GM21737 (cell line): ENCODE measurements at regions not wholly inside any gene's neighbourhood (a gene's known extent, or its start where the extent isn't known, plus 50 kb on each side); places are given as distances from the start of the nearest gene placed in this dataset.
"Not testable (repeated sequence)": the region's sequence is repeated elsewhere in the genome, so short reads cannot be mapped to it uniquely, and the experiment has no call there.

ENCODE experiments used
- ATAC-seq: cut with Tn5 transposase; IDR thresholded peaks from one replicate; pipeline ENCODE4 v1.9.1; 2021; ENCODE audit warnings: mild to moderate bottlenecking, moderate library complexity; ENCODE audit not compliant: unreplicated experiment

GRCh38 chr12:67525617-67525884, 123.0 kb upstream of the DYRK2 start:
- no peak for ATAC-seq

DNA sequence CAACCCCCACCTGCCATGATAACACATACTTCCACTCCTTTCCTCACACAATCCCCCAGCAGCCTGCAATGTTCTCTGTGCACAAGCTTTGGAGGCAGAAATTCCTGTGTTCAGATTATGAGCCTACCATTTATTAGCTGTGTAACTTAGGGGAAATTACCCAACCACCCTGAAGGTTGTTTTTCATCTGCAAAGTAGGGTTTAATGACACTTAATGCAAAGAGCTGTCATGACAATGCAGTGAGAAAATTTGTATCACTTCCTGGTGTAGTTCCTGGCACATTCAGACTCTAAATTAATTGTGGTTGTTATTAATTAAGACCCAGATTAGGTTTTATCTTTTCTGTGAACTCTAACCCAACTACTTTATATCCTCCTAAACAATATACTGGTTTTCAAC, 122.4 kb upstream of the DYRK2 start:
- no peak for ATAC-seq

DNA sequence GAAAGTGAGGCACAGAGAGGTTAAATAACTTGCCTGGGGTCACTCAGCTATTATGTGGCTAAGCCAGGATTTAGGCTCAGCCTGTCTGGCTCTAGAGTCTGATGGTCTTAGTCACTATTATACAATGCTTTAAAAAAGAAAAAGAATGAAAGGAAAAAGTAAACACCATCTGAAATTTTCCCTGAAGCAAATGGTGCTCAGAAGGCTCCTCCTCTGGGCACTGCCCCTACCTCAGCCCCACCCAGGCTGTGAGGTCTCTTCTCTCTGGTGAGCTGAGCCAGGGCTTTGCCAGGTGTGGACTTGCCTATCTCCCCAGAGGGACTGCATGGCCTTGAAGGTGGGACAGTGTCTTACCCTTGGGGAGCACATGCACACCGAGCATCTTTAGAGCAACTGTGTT, 117.5 kb upstream of the DYRK2 start:
- no peak for ATAC-seq

- no peak for ATAC-seq
These were observed 117.0 kb upstream of the DYRK2 start for GRCh38 chr12:67531501-67531900.

- no peak for ATAC-seq
These were observed 115.4 kb upstream of the DYRK2 start for GRCh38 chr12:67533159-67533558.

DNA sequence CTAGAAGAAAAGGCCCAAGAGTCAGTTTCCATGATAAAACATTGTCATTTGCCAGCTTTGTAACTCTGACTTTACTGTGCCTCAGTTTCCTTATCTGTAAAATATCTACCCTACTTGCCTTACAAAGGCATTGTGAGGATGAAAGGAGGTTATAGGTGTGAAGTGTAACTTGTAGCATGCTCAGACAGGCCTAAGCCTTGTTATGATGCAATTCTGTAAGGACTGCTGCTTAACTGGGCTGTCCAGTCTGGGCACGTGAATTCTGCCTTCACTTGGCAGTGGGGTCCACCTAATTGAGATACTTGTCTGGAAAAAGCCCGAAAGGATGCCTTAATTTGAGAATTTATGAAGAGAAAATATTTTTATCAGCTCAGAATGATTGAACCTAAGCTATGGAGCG, 114.5 kb upstream of the DYRK2 start:
- ATAC-seq = no peak

DNA sequence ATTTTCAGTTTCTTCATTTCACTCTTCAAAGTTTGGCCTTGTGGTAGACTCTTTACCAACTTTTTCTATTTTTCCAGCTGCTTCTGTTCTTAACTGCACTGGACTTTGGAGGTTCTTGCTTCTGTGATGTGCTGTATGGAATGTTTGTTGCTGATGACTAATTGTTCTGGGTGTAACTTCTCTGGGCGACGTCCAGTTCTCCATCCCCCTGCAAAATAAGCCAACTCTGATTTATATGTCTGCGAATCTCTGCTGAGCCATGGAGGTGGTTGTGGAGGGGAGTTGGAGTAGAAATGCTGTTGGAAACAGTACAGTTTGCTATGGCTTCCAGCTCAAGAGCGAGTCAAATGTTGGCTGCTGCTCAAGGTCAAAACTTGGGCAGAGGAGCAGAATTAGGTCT, 113.9 kb upstream of the DYRK2 start:
- no peak for ATAC-seq

- no peak for ATAC-seq
These were observed 113.4 kb upstream of the DYRK2 start for GRCh38 chr12:67535176-67535575.

DNA sequence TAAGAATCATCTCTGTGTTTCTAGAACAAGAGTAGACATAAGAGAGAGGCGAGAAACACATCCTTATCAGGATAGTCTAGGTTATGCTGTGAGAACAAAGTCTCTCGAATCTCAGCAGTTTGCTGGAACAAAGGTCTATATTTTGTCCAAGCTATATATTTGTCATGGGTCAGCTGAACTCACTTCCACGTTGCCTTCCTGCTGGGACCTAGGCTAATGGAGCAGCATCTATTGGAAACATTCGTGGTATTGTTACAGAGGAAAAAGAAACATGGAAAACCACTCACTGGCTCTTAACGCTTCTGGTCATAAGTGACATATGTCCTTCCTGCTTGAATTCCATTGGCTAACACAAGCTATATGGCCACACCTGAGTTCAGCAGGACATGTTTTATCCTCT, 112.6 kb upstream of the DYRK2 start:
- ATAC-seq = no peak

DNA sequence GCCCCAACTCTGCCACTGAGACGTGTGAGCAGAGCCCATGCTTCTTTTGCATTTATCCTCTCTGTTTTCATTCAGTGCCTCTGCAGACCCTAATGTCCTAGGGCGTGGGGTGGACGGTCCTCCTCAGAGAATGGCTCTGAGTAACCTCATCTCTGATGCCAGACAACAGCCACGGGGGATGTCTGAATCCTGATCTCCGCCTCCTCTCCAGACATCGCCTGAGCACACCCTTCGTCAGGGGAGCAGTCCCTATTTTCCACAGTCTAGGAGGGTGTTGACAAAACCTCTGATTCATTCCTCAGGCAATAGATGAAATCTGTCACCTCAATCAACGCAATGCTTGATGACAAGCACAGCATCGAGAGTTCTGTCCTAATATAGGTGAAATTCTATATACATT, 109.2 kb upstream of the DYRK2 start:
- no peak for ATAC-seq

DNA sequence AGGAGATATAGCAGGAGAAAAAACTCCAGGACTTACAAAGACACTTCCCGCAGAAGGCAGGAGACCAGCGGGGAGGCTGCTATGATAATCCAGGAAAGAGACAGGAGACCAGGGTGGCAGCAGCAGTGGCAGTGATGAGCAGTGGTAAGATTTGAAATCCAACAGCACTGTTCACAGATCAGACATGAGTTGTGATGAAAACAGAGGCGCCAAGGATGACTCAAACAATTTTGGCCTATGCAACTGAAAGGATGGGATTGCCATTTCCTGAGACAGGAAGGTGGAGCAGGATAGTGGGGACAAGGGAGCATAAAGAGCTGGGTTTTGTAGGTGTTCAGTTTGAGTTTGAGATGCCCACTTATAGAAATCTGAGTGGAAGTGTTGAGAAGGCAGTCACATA, 108.6 kb upstream of the DYRK2 start:
- no peak for ATAC-seq

DNA sequence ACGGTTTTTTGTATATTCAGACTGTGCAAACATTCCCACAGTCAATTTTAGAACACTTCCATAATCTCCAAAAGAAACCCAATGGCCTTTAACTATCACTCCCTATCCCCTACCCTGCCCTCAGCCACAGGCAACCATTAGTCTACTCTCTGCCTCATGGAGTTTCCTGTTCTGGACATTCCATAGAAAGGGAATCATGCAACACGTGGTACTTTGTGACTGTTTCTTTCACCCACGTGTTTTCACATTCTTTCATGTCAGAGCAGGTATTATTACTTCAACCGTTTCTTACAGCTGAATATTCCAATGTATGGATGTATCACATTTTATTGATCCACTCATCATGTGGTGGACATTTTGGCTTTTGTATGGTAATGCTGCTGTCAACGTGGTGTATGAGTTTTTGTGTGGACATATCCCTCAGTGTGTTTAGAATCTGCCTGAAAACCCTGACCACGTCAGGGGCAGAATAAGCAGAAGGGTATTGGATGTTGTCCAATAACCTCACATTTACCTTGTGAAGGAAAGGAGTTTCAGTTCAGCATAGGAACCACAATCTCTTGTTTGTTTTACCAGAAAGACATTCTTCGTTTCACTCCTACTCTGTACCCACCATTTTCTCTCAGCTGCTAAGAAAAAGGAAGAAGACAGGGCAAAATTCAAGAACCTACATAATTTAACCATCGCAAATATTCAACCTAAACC, 107.5 kb upstream of the DYRK2 start:
- ATAC-seq = no peak

DNA sequence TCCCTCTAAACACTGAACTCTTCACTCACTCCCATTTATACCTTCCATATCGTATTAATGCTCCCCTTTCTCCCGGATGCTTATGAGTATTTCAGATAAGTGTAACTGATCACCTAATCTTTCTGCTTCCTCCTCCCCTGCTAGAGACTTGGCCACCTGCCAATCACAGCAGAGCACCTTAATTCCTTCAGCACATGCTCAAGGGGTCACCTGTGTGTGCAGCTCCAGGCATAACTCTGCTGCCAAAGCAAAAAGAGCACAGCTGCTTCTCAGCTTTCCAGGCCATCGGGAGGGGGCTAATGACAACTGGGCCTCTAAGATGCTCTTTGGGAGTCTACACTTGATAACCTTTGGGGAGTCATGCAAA, 106.9 kb upstream of the DYRK2 start:
- ATAC-seq = no peak

DNA sequence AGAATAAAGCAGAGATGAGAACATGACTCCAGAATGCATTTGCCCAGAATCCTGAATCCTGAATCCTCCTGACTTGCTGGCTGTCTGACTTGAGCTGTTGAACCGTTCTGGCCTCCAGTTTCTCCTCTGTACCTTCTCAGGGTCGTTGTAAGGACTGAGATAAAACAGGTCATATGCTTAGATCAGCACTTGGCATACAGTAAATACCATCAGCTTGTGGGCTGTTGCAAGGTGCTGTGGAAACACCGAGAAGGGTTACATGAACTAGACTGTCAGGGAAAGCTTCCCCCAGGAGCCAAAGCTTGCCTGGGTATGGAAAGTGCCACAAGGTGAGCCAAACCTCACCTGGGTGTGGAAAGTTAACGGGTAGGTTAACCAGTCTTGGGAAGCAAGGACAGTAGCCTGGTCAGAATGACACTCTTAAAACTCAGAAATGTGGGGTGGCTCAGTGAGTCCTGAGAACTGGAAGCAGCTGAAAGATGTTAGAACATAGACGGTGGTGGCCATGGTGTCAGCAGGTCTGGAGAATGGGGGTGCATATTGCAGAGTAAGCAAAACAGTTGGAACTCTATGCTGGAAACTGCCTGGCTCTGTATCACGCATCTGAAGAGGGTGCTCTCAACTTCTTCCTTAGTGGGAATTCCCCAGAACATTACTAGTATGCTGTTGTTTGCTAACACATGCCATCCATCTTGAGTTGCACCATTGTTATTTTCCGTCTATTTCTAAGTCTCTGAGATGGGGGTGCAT, 105.3 kb upstream of the DYRK2 start:
- ATAC-seq = no peak

DNA sequence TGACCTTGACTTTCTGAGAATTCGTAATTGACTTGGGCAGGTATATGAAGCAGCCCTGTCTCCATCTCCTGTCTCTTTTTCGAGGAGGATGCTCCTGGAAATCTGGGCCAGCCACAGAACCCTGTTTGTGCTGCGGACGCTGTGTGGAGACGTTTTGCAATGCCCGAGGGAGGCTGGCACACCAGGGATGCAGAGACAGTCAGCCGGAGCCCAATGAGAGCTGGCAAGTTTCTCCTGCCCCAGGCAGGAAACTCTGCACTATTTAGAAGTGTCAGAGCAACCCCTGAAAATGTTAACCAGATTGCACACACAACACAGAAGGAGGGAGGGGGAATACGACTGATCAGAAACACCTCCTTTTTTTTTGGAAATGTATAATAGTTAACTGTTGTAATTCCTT, 103.2 kb upstream of the DYRK2 start:
- ATAC-seq = no peak

DNA sequence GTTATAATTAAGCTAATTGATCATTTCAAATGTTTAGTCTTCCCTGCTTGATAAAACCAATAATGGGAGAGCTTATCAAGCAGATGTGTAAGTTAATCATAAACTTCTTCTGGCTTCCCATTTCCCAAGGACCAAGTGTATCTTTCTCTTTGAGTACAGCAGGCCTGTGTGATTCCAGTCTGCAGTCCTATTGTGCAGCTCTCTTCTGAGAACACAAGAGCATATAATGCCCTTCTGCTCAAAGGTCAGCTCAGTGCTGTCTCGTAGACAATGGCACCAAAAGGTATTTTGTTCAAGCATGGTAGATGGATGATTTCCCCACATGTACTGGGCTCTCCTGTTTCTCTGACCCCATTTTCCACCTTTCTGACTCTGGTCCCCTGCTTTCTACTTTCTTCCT, 101.8 kb upstream of the DYRK2 start:
- ATAC-seq = no peak

GRCh38 chr12:67555075-67555717, 93.3 kb upstream of the DYRK2 start:
- ATAC-seq = not testable (repeated sequence)

DNA sequence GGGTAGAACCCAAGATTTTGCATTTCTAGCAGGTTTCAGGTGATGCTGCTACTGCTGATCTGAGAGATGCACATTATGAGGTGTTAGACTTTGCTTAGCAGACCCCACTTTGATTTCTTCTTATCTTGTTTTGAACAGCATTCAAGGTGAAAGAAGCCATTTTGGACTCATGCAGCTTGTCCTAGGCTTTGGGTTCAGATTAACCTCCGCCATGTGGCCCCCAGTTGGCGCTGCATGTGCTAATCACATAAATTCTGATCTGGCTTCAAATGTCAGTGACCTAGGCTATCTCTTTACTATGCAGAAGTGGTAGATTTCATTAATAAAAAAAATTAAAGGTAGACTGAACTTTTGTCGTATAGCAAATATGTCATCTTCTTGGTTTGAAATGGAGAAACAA, 89.8 kb upstream of the DYRK2 start:
- no peak for ATAC-seq

- ATAC-seq = no peak
These were observed 88.8 kb upstream of the DYRK2 start for GRCh38 chr12:67559751-67560150.

- ATAC-seq = no peak
These were observed 85.8 kb upstream of the DYRK2 start for GRCh38 chr12:67562513-67563287.

DNA sequence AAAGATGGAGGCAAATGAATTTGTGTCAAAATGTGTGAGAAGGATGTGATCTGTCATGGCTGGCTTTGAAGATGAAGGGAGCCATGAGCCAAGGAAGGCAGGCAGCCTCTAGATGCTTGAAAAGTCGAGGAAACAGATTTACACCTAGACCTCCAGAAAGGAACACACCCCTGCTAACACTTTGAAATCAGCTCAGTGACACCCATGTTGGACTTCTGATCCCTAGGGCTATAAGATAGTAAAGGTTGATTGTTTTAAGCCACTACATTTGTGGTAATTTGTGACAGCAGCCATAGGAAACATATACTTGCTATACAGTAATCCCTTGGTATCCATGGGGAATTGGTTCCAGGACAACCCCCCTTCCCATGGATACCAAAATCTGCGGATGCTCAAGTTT, 80.5 kb upstream of the DYRK2 start:
- ATAC-seq = no peak

DNA sequence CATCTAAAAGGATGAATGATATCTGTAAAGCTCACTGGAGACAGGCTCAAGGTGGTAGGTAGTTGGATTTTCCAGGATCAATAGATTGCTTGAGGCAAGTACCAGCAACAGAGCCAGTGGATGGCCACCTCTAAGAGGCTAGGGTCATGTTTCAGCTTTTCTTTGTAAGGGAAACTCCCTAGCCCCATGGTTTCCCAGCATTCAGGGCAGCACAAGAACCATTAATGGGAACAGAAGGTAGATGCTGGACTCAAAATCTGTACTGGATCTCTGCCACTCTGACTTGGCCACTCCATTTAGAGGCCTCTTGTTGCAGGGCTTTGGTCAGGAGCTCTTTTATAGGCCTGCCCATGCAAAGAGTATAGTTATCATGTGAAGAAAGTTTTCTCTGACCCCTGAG, 76.1 kb upstream of the DYRK2 start:
- ATAC-seq = no peak
